ENCODE measurements at regions not wholly inside any gene's neighbourhood (a gene's known extent, or its start where the extent isn't known, plus 50 kb on each side); places are given as distances from the start of the nearest gene placed in this dataset.
"Not testable (repeated sequence)": the region's sequence is repeated elsewhere in the genome, so short reads cannot be mapped to it uniquely, and the experiment has no call there.

DNA sequence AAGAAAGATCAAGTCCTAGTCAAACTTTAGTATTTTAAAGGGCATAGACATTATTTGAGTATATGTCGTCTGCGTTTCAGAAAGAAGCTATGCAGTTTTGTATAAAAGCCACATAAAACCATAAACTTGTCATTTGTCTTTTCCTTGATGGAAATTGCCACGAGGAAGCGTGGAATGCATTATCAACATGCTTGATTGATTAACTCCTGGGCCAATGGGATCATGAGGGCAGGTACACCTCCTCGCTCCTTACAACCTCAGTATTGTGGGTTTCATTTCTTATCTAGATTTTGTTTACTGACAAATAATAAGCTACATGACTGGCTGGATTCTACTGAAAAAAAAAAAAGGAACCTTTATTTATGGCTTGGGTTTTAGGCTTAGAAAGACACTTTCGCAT, 122.5 kb upstream of the RFX3 start:
- no peaks in the 10 kb centered on the region for H3K27me3 ChIP-seq
- H3K4me3 ChIP-seq: no peak overlapping the region
- no peaks in the 10 kb centered on the region for H3K36me3 ChIP-seq (replicated peaks in 1 of 2; ENCODE audit: insufficient read depth in 1 of 2, low read depth in 2 of 2)
- WGBS, 2 donors: 53 to 62% methylated on average over 6 of the region's 6 CpGs
- ATAC-seq: no peak
- H3K4me1 ChIP-seq: no peaks in the 10 kb centered on the region
- no peaks in the 10 kb centered on the region for H3K9me3 ChIP-seq
- TF ChIP-seq POLR2A (IDR thresholded peaks at IDR 0.05): no peak
- TF ChIP-seq, protein P1, sequence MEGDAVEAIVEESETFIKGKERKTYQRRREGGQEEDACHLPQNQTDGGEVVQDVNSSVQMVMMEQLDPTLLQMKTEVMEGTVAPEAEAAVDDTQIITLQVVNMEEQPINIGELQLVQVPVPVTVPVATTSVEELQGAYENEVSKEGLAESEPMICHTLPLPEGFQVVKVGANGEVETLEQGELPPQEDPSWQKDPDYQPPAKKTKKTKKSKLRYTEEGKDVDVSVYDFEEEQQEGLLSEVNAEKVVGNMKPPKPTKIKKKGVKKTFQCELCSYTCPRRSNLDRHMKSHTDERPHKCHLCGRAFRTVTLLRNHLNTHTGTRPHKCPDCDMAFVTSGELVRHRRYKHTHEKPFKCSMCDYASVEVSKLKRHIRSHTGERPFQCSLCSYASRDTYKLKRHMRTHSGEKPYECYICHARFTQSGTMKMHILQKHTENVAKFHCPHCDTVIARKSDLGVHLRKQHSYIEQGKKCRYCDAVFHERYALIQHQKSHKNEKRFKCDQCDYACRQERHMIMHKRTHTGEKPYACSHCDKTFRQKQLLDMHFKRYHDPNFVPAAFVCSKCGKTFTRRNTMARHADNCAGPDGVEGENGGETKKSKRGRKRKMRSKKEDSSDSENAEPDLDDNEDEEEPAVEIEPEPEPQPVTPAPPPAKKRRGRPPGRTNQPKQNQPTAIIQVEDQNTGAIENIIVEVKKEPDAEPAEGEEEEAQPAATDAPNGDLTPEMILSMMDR (IDR thresholded peaks at IDR 0.05): no peak
- DNase-seq: peak in 2 of 4 donors; percentile 7 to 45
- intact Hi-C loops (cut with DNase I): no loop called here
- H3K27ac ChIP-seq: no peak overlapping the region

DNA sequence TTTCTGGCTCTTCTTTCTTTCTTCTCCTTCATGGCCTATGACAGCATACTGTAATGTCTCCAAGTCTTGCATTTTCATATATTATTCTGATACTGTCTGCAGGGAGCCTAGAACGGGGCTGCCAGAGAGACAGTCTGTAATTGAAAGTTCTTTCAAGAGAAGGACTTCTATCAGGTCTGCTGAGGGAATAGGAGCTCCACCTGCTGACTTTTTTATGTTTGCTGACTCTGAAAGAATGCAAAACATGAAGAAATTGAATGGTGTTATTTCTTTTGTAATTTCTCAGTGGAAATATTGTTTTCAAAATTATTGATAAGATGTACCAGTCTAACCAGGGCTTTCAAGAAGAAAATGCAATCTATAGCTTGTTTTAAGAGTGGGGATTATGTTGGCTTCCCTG, 121.9 kb upstream of the RFX3 start:
- TF ChIP-seq POLR2A (IDR thresholded peaks at IDR 0.05): no peak
- TF ChIP-seq, protein P1 (IDR thresholded peaks at IDR 0.05): peak in 1 of 7 experiments; percentile 22
- Histone ChIP-seq H3K27me3 (no peaks in the 10 kb centered on the region), H3K36me3 (replicated peaks in 1 of 2; ENCODE audit: insufficient read depth in 1 of 2, low read depth in 2 of 2) (no peaks in the 10 kb centered on the region), H3K4me3 (no peak overlapping the region), H3K9me3 (no peaks in the 10 kb centered on the region), H3K27ac (no peak overlapping the region), H3K4me1 (no peaks in the 10 kb centered on the region)
- ATAC-seq (no peak), DNase-seq (no peak)
- intact Hi-C loops (cut with DNase I): no loop called here
- 45 to 46% methylated on average over 1 of the region's 1 CpG for WGBS, 2 donors

DNA sequence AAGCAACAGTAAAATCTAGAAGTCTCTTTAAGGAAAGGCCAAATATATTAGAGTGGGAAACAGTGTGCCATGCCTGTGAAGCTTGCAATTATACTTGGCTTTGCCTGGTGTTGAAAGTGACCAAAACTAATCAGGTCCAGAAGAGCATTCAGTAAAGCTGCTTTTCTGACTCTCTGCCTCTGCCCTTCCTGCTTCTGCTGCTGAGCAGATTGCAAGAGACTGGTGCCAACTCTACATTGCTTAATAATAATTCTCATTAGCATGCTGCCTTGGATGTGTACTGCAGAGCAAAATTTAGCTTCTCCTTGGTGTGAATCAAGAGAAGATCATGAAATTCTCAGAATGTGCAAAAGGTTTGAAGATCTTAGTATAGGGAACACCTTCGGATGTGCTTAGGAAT, 120.4 kb upstream of the RFX3 start:
- DNase-seq (no peak), ATAC-seq (no peak)
- H3K27ac ChIP-seq: no peak overlapping the region
- 63 to 73% methylated on average over 1 of the region's 1 CpG for WGBS, 2 donors
- H3K9me3 ChIP-seq: no peaks in the 10 kb centered on the region
- H3K27me3 ChIP-seq: no peaks in the 10 kb centered on the region
- no peak for TF ChIP-seq POLR2A (IDR thresholded peaks at IDR 0.05)
- TF ChIP-seq, protein P1 (IDR thresholded peaks at IDR 0.05): no peak
- H3K4me3 ChIP-seq: no peak overlapping the region
- H3K36me3 ChIP-seq (replicated peaks in 1 of 2; ENCODE audit: insufficient read depth in 1 of 2, low read depth in 2 of 2): no peaks in the 10 kb centered on the region
- intact Hi-C loops (cut with DNase I): no loop called here
- no peaks in the 10 kb centered on the region for H3K4me1 ChIP-seq

DNA sequence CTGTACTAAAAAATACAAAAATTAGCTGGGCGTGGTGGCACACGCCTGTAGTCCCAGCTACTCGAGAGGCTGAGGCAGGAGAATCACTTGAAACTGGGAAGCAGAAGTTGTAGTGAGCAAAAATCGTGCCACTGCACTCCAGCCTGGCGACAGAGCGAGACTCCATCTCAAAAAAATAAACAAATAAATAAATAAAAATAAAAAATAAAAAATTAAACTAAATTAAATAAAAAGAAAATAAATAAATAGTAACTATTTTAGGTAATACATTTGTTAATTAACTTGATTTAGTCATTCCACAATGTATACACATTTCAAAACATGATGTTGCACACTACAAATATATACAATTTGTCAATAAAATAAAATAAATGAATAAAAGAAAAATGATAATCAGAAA, 116.3 kb upstream of the RFX3 start:
- 88 to 95% methylated on average over 6 of the region's 6 CpGs for WGBS, 2 donors
- intact Hi-C loops (cut with DNase I); H3K4me3 ChIP-seq; H3K27ac ChIP-seq; H3K27me3 ChIP-seq; H3K36me3 ChIP-seq (replicated peaks in 1 of 2; ENCODE audit: insufficient read depth in 1 of 2, low read depth in 2 of 2); H3K4me1 ChIP-seq; DNase-seq; H3K9me3 ChIP-seq; ATAC-seq: not testable (repeated sequence)

DNA sequence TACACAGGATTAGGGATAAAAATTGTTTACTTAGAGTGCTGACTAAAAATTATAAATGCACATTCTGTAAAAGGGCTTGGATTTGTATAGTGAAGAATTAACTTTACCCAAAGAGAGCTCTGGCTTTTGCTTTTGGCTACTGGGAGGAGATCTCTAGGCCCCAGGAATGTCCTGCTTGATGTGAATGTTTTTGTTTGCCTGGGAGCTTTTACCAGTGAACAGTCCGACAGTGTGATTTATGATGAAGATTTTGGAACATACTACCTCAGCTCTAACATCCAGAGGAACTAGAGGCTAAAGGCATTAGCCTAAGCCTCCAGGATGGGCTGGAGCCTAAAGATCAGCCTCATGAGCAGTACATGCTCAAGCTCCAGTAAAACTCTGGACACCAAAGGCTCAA, 103.7 kb upstream of the RFX3 start:
- Histone ChIP-seq H3K4me1 (no peaks in the 10 kb centered on the region), H3K9me3 (no peaks in the 10 kb centered on the region), H3K27ac (no peak overlapping the region), H3K36me3 (replicated peaks in 1 of 2; ENCODE audit: insufficient read depth in 1 of 2, low read depth in 2 of 2) (peaks cover 0 to 4% of the 10 kb centered on the region in 2 donors), H3K4me3 (no peak overlapping the region), H3K27me3 (no peaks in the 10 kb centered on the region)
- no peak for DNase-seq
- intact Hi-C loops (cut with DNase I): no loop called here
- no peak for ATAC-seq
- TF ChIP-seq POLR2A (IDR thresholded peaks at IDR 0.05): no peak
- TF ChIP-seq, protein P1 (IDR thresholded peaks at IDR 0.05): no peak
- 70 to 80% methylated on average over 1 of the region's 1 CpG for WGBS, 2 donors
